B cell (primary cell): ENCODE measurements at regions not wholly inside any gene's neighbourhood (a gene's known extent, or its start where the extent isn't known, plus 50 kb on each side); places are given as distances from the start of the nearest gene placed in this dataset.
"Not testable (repeated sequence)": the region's sequence is repeated elsewhere in the genome, so short reads cannot be mapped to it uniquely, and the experiment has no call there.

Experiments
- EZH2 ChIP-seq: IDR thresholded peaks from 2 replicates; pipeline ENCODE4 v1.6.1; 2012; ENCODE audit warnings: borderline replicate concordance, low read depth, mild to moderate bottlenecking, moderate library complexity, low read length; ENCODE audit not compliant: insufficient read depth, poor library complexity, severe bottlenecking
- TF ChIP-seq, protein P1 (sequence below): fragments of 200-600 bp; IDR thresholded peaks from one replicate; pipeline ENCODE4 v1.8.0; 2022; ENCODE audit warnings: antibody characterized with exemption, mild to moderate bottlenecking

DNA sequence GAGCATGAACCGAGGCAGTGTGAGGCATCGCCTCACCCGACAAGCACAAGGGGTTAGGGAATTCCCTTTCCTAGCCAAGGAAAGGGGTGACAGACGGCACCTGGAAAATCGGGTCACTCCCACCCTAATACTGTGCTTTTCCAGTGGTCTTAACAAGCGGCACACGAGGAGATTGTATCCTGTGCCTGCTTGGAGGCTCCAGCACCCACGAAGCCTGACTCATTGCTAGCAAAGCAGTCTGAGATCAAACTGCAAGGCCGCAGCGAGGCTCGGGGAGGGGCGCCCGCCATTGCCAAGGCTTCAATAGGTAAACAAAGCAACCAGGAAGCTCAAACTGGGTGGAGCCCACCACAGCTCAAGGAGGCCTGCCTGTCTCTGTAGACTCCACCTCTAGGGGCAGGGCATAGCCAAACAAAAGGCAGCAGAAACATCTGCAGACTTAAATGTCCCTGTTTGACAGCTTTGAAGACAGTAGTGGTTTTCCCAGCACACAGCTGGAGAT, 109.0 kb upstream of the IRAK1BP1 start:
- not testable (repeated sequence) for TF ChIP-seq EZH2
- TF ChIP-seq, protein P1, sequence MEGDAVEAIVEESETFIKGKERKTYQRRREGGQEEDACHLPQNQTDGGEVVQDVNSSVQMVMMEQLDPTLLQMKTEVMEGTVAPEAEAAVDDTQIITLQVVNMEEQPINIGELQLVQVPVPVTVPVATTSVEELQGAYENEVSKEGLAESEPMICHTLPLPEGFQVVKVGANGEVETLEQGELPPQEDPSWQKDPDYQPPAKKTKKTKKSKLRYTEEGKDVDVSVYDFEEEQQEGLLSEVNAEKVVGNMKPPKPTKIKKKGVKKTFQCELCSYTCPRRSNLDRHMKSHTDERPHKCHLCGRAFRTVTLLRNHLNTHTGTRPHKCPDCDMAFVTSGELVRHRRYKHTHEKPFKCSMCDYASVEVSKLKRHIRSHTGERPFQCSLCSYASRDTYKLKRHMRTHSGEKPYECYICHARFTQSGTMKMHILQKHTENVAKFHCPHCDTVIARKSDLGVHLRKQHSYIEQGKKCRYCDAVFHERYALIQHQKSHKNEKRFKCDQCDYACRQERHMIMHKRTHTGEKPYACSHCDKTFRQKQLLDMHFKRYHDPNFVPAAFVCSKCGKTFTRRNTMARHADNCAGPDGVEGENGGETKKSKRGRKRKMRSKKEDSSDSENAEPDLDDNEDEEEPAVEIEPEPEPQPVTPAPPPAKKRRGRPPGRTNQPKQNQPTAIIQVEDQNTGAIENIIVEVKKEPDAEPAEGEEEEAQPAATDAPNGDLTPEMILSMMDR, result not testable (repeated sequence)
